ENCODE measurements at regions not wholly inside any gene's neighbourhood (a gene's known extent, or its start where the extent isn't known, plus 50 kb on each side); places are given as distances from the start of the nearest gene placed in this dataset.
"Not testable (repeated sequence)": the region's sequence is repeated elsewhere in the genome, so short reads cannot be mapped to it uniquely, and the experiment has no call there.

- not testable (repeated sequence) for DNase-seq, ATAC-seq
These were observed 1289.6 kb upstream of the SLC39A10 start for GRCh38 chr2:194367390-194367789.

- ATAC-seq = no peak
- DNase-seq = no peak
These were observed 1293.1 kb upstream of the SLC39A10 start for GRCh38 chr2:194363878-194364277.

GRCh38 chr2:194363295-194363694, 1293.7 kb upstream of the SLC39A10 start:
- DNase-seq (no peak), ATAC-seq (no peak)

GRCh38 chr2:194352505-194352904, 1304.5 kb upstream of the SLC39A10 start:
- DNase-seq (no peak), ATAC-seq (no peak)

- ATAC-seq (no peak), DNase-seq (no peak)
These were observed 1310.8 kb upstream of the SLC39A10 start for GRCh38 chr2:194346193-194346592.

- DNase-seq = no peak
- ATAC-seq = no peak
These were observed 1311.7 kb upstream of the SLC39A10 start for GRCh38 chr2:194345347-194345746.

GRCh38 chr2:194343167-194343566, 1313.9 kb upstream of the SLC39A10 start:
- ATAC-seq = no peak

GRCh38 chr2:194332799-194333490, 1324.1 kb upstream of the SLC39A10 start:
- DNase-seq (no peak), ATAC-seq (no peak)

More at GRCh38 chr2:194343167-194343566, 1313.9 kb upstream of the SLC39A10 start:
- no peak for DNase-seq

GRCh38 chr2:194328456-194328855, 1328.6 kb upstream of the SLC39A10 start:
- no peak for ATAC-seq
- DNase-seq = no peak

- no peak for ATAC-seq
- DNase-seq = no peak
These were observed 1329.7 kb upstream of the SLC39A10 start for GRCh38 chr2:194327196-194327888.

- DNase-seq (no peak), ATAC-seq (no peak)
These were observed 1333.3 kb upstream of the SLC39A10 start for GRCh38 chr2:194323740-194324139.

- no peak for ATAC-seq
These were observed 1336.5 kb upstream of the SLC39A10 start for GRCh38 chr2:194320520-194320919.

GRCh38 chr2:194319222-194319992, 1337.6 kb upstream of the SLC39A10 start:
- DNase-seq = no peak
- no peak for ATAC-seq

More at GRCh38 chr2:194320520-194320919, 1336.5 kb upstream of the SLC39A10 start:
- no peak for DNase-seq

- ATAC-seq (no peak), DNase-seq (no peak)
These were observed 1343.0 kb upstream of the SLC39A10 start for GRCh38 chr2:194314042-194314441.

GRCh38 chr2:194304191-194304590, 1352.8 kb upstream of the SLC39A10 start:
- DNase-seq = no peak
- no peak for ATAC-seq

GRCh38 chr2:194301946-194302345, 1355.1 kb upstream of the SLC39A10 start:
- DNase-seq = no peak
- ATAC-seq = no peak

GRCh38 chr2:194294156-194294555, 1362.9 kb upstream of the SLC39A10 start:
- ATAC-seq = no peak
- DNase-seq = no peak

GRCh38 chr2:194291104-194291503, 1365.9 kb upstream of the SLC39A10 start:
- ATAC-seq (no peak), DNase-seq (no peak)

- no peak for DNase-seq
- no peak for ATAC-seq
These were observed 1367.2 kb upstream of the SLC39A10 start for GRCh38 chr2:194289712-194290346.

GRCh38 chr2:194276667-194277066, 1380.4 kb upstream of the SLC39A10 start:
- ATAC-seq, DNase-seq: not testable (repeated sequence)

- ATAC-seq = no peak
- no peak for DNase-seq
These were observed 1385.6 kb upstream of the SLC39A10 start for GRCh38 chr2:194271293-194271961.

GRCh38 chr2:194270648-194271047, 1386.4 kb upstream of the SLC39A10 start:
- DNase-seq (no peak), ATAC-seq (no peak)

Data from stimulated activated naive CD8-positive, alpha-beta T cell treated with anti-CD3 and anti-CD28 coated beads, Interleukin-15, Interleukin-2, amounts not matched to agents 100 U/mL and 50 U/mL, for 24 hours (primary cell).